Smooth muscle cell of the brain vasculature (primary cell): ENCODE measurements at regions not wholly inside any gene's neighbourhood (a gene's known extent, or its start where the extent isn't known, plus 50 kb on each side); places are given as distances from the start of the nearest gene placed in this dataset.
"Not testable (repeated sequence)": the region's sequence is repeated elsewhere in the genome, so short reads cannot be mapped to it uniquely, and the experiment has no call there.

Experiments
- DNase-seq: peaks from one replicate; pipeline ENCODE4 v3.0.0-alpha.2; 2012; ENCODE audit warnings: low read depth, low spot score

GRCh38 chr13:109400624-109401257, 385.6 kb downstream of the IRS2 start:
- DNase-seq, result no peak

- DNase-seq, result no peak
Measured at GRCh38 chr13:109400209-109400608, 386.2 kb downstream of the IRS2 start.

GRCh38 chr13:109398071-109398470, 388.3 kb downstream of the IRS2 start:
- not testable (repeated sequence) for DNase-seq

GRCh38 chr13:109397285-109397684, 389.1 kb downstream of the IRS2 start:
- no peak for DNase-seq

- peak; percentile 40 for DNase-seq
Measured at GRCh38 chr13:109396266-109396665, 390.1 kb downstream of the IRS2 start.

- DNase-seq, result no peak
Measured at GRCh38 chr13:109395014-109395413, 391.4 kb downstream of the IRS2 start.

GRCh38 chr13:109394311-109394988, 391.9 kb downstream of the IRS2 start:
- no peak for DNase-seq

- no peak for DNase-seq
Measured at GRCh38 chr13:109393045-109393444, 393.3 kb downstream of the IRS2 start.

GRCh38 chr13:109390391-109390790, 396.0 kb downstream of the IRS2 start:
- DNase-seq, result no peak

- DNase-seq, result no peak
Measured at GRCh38 chr13:109389892-109390345, 396.5 kb downstream of the IRS2 start.

- no peak for DNase-seq
Measured at GRCh38 chr13:109389456-109389855, 396.9 kb downstream of the IRS2 start.

GRCh38 chr13:109387471-109387870, 398.9 kb downstream of the IRS2 start:
- no peak for DNase-seq

- DNase-seq, result no peak
Measured at GRCh38 chr13:109385242-109385560, 401.2 kb downstream of the IRS2 start.

- peak; percentile 77 for DNase-seq
Measured at GRCh38 chr13:109384491-109385241, 401.7 kb downstream of the IRS2 start.

- DNase-seq, result no peak
Measured at GRCh38 chr13:109383683-109384082, 402.7 kb downstream of the IRS2 start.

- DNase-seq, result no peak
Measured at GRCh38 chr13:109381546-109382180, 404.7 kb downstream of the IRS2 start.

GRCh38 chr13:109380457-109380856, 405.9 kb downstream of the IRS2 start:
- DNase-seq, result no peak

- DNase-seq, result no peak
Measured at GRCh38 chr13:109379930-109380329, 406.5 kb downstream of the IRS2 start.

GRCh38 chr13:109376936-109377335, 409.4 kb downstream of the IRS2 start:
- no peak for DNase-seq

GRCh38 chr13:109374609-109375200, 411.7 kb downstream of the IRS2 start:
- DNase-seq, result no peak

- no peak for DNase-seq
Measured at GRCh38 chr13:109372666-109373065, 413.7 kb downstream of the IRS2 start.

- DNase-seq, result no peak
Measured at GRCh38 chr13:109371066-109371465, 415.3 kb downstream of the IRS2 start.
